Upper lobe of right lung (tissue), 1 donor: ENCODE measurements at regions not wholly inside any gene's neighbourhood (a gene's known extent, or its start where the extent isn't known, plus 50 kb on each side); places are given as distances from the start of the nearest gene placed in this dataset.
A peak's percentile ranks its signal among the peaks of the same experiment; 100 is the strongest.

Experiments
- ATAC-seq: fragments of 200-7000 bp; cut with Tn5 transposase; one replicate; pipeline ENCODE4 v1.9.1; 2020; ENCODE audit warnings: mild to moderate bottlenecking, moderate library complexity
- DNase-seq: peaks from one replicate; pipeline ENCODE4 v3.0.0-alpha.2; 2020
- H3K27ac ChIP-seq: fragments of 200-600 bp; one replicate; pipeline ENCODE4 v1.8.0; 2022
- H3K27me3 ChIP-seq: fragments of 200-600 bp; one replicate; pipeline ENCODE4 v1.8.0; 2022; ENCODE audit warnings: mild to moderate bottlenecking
- H3K36me3 ChIP-seq: fragments of 200-600 bp; one replicate; pipeline ENCODE4 v1.8.0; 2022
- H3K4me1 ChIP-seq: fragments of 200-600 bp; one replicate; pipeline ENCODE4 v1.8.0; 2022
- H3K4me3 ChIP-seq: fragments of 200-600 bp; one replicate; pipeline ENCODE4 v1.8.0; 2022; ENCODE audit warnings: mild to moderate bottlenecking
- H3K9me3 ChIP-seq: fragments of 200-600 bp; one replicate; pipeline ENCODE4 v1.8.0; 2022
- intact Hi-C: fragments of 100-400 bp; cut with DNase I; formaldehyde crosslinking; loops from one replicate; pipeline ENCODE4 v1.11.0; 2022
- TF ChIP-seq, protein P1 (sequence below): fragments of 200-600 bp; IDR thresholded peaks from one replicate; pipeline ENCODE4 v1.8.0; 2022; ENCODE audit warnings: antibody characterized with exemption
- donor health status: DM: no; HTN: yes; CAD: no; lungs with severe emphysema.

DNA sequence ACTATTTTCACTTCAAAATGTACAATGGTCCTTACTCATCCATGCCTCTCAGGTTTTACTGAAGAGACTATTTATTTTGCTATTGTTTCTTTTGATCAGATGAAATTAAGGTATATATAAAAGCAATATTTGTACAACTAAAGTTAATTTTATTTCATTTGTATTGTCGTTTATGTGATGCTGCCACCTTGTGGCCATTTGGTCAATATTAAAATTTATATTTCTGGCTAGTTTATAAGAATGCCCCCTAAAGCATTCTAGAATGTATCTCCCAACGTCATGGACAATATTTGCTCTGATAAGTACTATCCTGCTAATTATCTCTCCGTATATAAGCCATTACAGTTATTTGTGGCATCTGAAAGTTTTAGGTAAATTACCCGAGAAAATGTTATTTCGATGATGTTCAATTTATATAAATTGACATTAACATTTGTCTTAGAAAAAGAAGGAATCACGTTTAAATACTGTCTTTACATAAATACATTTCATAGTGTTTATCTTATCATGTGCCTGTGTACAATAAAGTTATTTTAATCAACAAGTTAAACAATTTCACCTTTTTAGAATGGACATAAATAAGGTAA is 680.0 kb downstream of the TAF11L14 start:
- intact Hi-C loops = no loop called here

GRCh38 chr5:18321262-18321942 is 687.1 kb downstream of the TAF11L14 start:
- TF ChIP-seq, protein P1, sequence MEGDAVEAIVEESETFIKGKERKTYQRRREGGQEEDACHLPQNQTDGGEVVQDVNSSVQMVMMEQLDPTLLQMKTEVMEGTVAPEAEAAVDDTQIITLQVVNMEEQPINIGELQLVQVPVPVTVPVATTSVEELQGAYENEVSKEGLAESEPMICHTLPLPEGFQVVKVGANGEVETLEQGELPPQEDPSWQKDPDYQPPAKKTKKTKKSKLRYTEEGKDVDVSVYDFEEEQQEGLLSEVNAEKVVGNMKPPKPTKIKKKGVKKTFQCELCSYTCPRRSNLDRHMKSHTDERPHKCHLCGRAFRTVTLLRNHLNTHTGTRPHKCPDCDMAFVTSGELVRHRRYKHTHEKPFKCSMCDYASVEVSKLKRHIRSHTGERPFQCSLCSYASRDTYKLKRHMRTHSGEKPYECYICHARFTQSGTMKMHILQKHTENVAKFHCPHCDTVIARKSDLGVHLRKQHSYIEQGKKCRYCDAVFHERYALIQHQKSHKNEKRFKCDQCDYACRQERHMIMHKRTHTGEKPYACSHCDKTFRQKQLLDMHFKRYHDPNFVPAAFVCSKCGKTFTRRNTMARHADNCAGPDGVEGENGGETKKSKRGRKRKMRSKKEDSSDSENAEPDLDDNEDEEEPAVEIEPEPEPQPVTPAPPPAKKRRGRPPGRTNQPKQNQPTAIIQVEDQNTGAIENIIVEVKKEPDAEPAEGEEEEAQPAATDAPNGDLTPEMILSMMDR = no peak

More for the DNA sequence above, 680.0 kb downstream of the TAF11L14 start:
- ATAC-seq (no peak), DNase-seq (no peak)
- Histone ChIP-seq H3K27ac (no peak overlapping the region), H3K27me3 (no peaks in the 10 kb centered on the region), H3K9me3 (no peaks in the 10 kb centered on the region), H3K4me3 (no peak overlapping the region), H3K36me3 (no peaks in the 10 kb centered on the region), H3K4me1 (no peaks in the 10 kb centered on the region)
- TF ChIP-seq, protein P1 = peak; percentile 54

DNA sequence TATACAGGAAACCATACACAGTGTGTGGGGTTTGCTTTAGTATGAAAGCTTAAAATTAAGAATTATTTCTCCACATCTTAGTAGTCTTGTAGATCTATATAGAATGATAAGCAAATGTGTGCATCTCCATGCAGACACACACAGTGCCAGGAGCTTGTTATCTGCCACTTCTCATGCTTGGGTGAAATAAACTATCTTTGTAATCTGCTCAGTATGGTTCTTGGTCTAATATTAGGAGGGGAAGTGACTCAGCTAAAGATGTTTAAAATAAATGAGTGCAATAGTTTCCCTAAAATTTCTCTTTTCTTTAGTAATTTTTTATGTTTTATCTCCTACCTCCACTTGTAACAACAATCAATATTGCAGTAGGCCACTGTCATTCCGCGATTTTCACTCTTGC is 689.6 kb downstream of the TAF11L14 start:
- Histone ChIP-seq H3K9me3 (no peaks in the 10 kb centered on the region), H3K4me3 (no peak overlapping the region), H3K36me3 (no peaks in the 10 kb centered on the region), H3K27ac (no peak overlapping the region), H3K4me1 (no peaks in the 10 kb centered on the region), H3K27me3 (no peaks in the 10 kb centered on the region)
- TF ChIP-seq, protein P1 = no peak
- DNase-seq (no peak), ATAC-seq (no peak)
- intact Hi-C loops = no loop called here

More at GRCh38 chr5:18321262-18321942, 687.1 kb downstream of the TAF11L14 start:
- H3K4me3 ChIP-seq = no peak overlapping the region
- H3K4me1 ChIP-seq = no peaks in the 10 kb centered on the region
- H3K27me3 ChIP-seq = no peaks in the 10 kb centered on the region
- H3K9me3 ChIP-seq = no peaks in the 10 kb centered on the region
- no peak overlapping the region for H3K27ac ChIP-seq
- intact Hi-C loops = no loop called here
- no peak for ATAC-seq
- no peaks in the 10 kb centered on the region for H3K36me3 ChIP-seq
- DNase-seq = no peak

DNA sequence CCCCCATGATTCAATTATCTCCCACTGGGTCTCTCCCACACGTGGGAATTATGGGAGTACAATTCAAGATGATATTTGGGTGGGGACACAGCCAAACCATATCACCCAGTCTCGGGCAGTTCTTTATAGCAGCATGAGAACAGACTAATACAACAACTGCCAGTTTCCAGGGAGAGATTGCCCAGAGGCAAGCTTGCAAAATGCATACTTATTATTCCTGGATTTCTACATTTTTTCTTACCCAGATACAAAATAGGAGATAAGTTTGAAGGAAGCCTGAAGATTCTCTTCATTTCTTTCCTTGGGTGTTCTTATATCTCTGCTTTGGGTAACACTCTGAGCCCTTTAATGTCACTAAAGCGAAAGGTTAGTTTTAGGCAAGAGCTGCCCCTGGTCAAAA is 691.2 kb downstream of the TAF11L14 start:
- no peak for ATAC-seq
- intact Hi-C loops = no loop called here
- no peaks in the 10 kb centered on the region for H3K27me3 ChIP-seq
- H3K4me1 ChIP-seq = no peaks in the 10 kb centered on the region
- DNase-seq = no peak
- H3K4me3 ChIP-seq = no peak overlapping the region
- H3K36me3 ChIP-seq = no peaks in the 10 kb centered on the region
- TF ChIP-seq, protein P1 = no peak
- H3K27ac ChIP-seq = no peak overlapping the region
- no peaks in the 10 kb centered on the region for H3K9me3 ChIP-seq

- no peaks in the 10 kb centered on the region for H3K4me1 ChIP-seq
- ATAC-seq (no peak), DNase-seq (no peak)
- H3K9me3 ChIP-seq = no peaks in the 10 kb centered on the region
- H3K27me3 ChIP-seq = no peaks in the 10 kb centered on the region
- TF ChIP-seq, protein P1 = no peak
- H3K4me3 ChIP-seq = no peak overlapping the region
- intact Hi-C loops = no loop called here
- no peak overlapping the region for H3K27ac ChIP-seq
- no peaks in the 10 kb centered on the region for H3K36me3 ChIP-seq
Measured at GRCh38 chr5:18329328-18329727, 695.1 kb downstream of the TAF11L14 start.
